Neuronal stem cell (in vitro differentiated cells): ENCODE measurements at regions not wholly inside any gene's neighbourhood (a gene's known extent, or its start where the extent isn't known, plus 50 kb on each side); places are given as distances from the start of the nearest gene placed in this dataset.
"Not testable (repeated sequence)": the region's sequence is repeated elsewhere in the genome, so short reads cannot be mapped to it uniquely, and the experiment has no call there.

ENCODE experiments used
- DNase-seq: peaks from one replicate; pipeline ENCODE4 v3.0.0-alpha.2; 2013; ENCODE audit warnings: low spot score
- H2AFZ ChIP-seq: one replicate; pipeline ENCODE4 v1.6.1; 2013; ENCODE audit warnings: mild to moderate bottlenecking, low read length, inconsistent platforms
- H2AK5ac ChIP-seq: 2 replicates; pipeline ENCODE4 v1.6.1; 2013; ENCODE audit warnings: low read depth, mild to moderate bottlenecking, inconsistent platforms, low read length, moderate library complexity, mixed read lengths
- H2BK120ac ChIP-seq: 2 replicates; pipeline ENCODE4 v1.6.1; 2013; ENCODE audit warnings: low read depth, mild to moderate bottlenecking, inconsistent platforms, low read length, moderate library complexity, mixed read lengths
- H2BK12ac ChIP-seq: one replicate; pipeline ENCODE4 v1.6.1; 2013; ENCODE audit warnings: low read length, inconsistent platforms
- H2BK15ac ChIP-seq: 2 replicates; pipeline ENCODE4 v1.6.1; 2013; ENCODE audit warnings: mild to moderate bottlenecking, low read length, inconsistent platforms, mixed read lengths
- H2BK5ac ChIP-seq: one replicate; pipeline ENCODE4 v1.6.1; 2013; ENCODE audit warnings: inconsistent platforms, mild to moderate bottlenecking, low read length, moderate library complexity
- H3K14ac ChIP-seq: one replicate; pipeline ENCODE4 v1.6.1; 2013; ENCODE audit warnings: low read length, inconsistent platforms
- H3K18ac ChIP-seq: 2 replicates; pipeline ENCODE4 v1.6.1; 2013; ENCODE audit warnings: low read length, inconsistent platforms
- H3K23ac ChIP-seq: 2 replicates; pipeline ENCODE4 v1.6.1; 2013; ENCODE audit warnings: low read depth, mild to moderate bottlenecking, mixed read lengths, low read length, inconsistent platforms; ENCODE audit not compliant: poor library complexity
- H3K27ac ChIP-seq: replicated peaks from 3 replicates; pipeline ENCODE4 v1.5.1; 2013; ENCODE audit warnings: low read length, inconsistent platforms
- H3K27me3 ChIP-seq, 3 experiments: 2 replicates each; pipeline ENCODE4 v1.6.1; 2013; ENCODE audit warnings: low read length in 3 of 3, mild to moderate bottlenecking in 2 of 3, inconsistent platforms in 1 of 3, low read depth in 1 of 3, mixed read lengths in 1 of 3, moderate library complexity in 1 of 3; ENCODE audit not compliant: control insufficient read depth in 3 of 3, insufficient read depth in 3 of 3
- H3K36me3 ChIP-seq, 2 donors: replicated peaks in 1 of 2; 2 replicates each; pipeline ENCODE4 v1.6.1; 2013; ENCODE audit warnings: low read length in 2 of 2; ENCODE audit not compliant: control insufficient read depth in 2 of 2, insufficient read depth in 2 of 2
- H3K4ac ChIP-seq: 2 replicates; pipeline ENCODE4 v1.6.1; 2013; ENCODE audit warnings: inconsistent platforms, mild to moderate bottlenecking, low read length, moderate library complexity
- H3K4me1 ChIP-seq, 2 donors: 1 replicate in 1 of 2; 2 replicates in 1 of 2; pipeline ENCODE4 v1.6.1; 2013; ENCODE audit warnings: low read length in 2 of 2, low read depth in 1 of 2; ENCODE audit not compliant: control insufficient read depth in 2 of 2, insufficient read depth in 1 of 2
- H3K4me2 ChIP-seq: one replicate; pipeline ENCODE4 v1.6.1; 2013; ENCODE audit warnings: mild to moderate bottlenecking, low read length, inconsistent platforms; ENCODE audit not compliant: insufficient read depth, poor library complexity, severe bottlenecking
- H3K4me3 ChIP-seq, 2 donors: 2 replicates each; pipeline ENCODE4 v1.5.1; 2013; ENCODE audit warnings: low read length in 2 of 2, mild to moderate bottlenecking in 2 of 2, inconsistent platforms in 1 of 2, moderate library complexity in 1 of 2
- H3K79me1 ChIP-seq: one replicate; pipeline ENCODE4 v1.6.1; 2013; ENCODE audit warnings: low read depth, mild to moderate bottlenecking, inconsistent platforms, low read length, moderate library complexity
- H3K9ac ChIP-seq: one replicate; pipeline ENCODE4 v1.6.1; 2013; ENCODE audit warnings: mild to moderate bottlenecking, low read depth, low read length, inconsistent platforms; ENCODE audit not compliant: poor library complexity
- H3K9me3 ChIP-seq, 2 donors: replicated peaks in 1 of 2; 2 replicates each; pipeline versions ENCODE3 to v1.6.1; 2013; ENCODE audit warnings: low read length in 2 of 2, mild to moderate bottlenecking in 2 of 2, inconsistent platforms in 1 of 2, low read depth in 1 of 2, mixed read lengths in 1 of 2, moderate library complexity in 1 of 2; ENCODE audit not compliant: control insufficient read depth in 2 of 2, insufficient read depth in 1 of 2
- H4K8ac ChIP-seq: one replicate; pipeline ENCODE4 v1.6.1; 2013; ENCODE audit warnings: low read depth, mild to moderate bottlenecking, inconsistent platforms, low read length, moderate library complexity
- H4K91ac ChIP-seq: one replicate; pipeline ENCODE4 v1.6.1; 2013; ENCODE audit warnings: low read length, low read depth, mild to moderate bottlenecking, inconsistent platforms; ENCODE audit not compliant: poor library complexity
- WGBS, 2 donors: extraction: QIAGEN DNeasy Blood & Tissue Kit; methylation state at CpG; one replicate each; pipeline ENCODE4 v1.1.7; 2013; ENCODE audit warnings: missing lambda C conversion rate in 2 of 2, mixed read lengths in 1 of 2; ENCODE audit not compliant: insufficient read length in 2 of 2, insufficient replicate concordance in 1 of 2; ENCODE audit errors: extremely low coverage in 2 of 2; 5-methylcytosine and 5-hydroxymethylcytosine counted together

GRCh38 chr22:22335640-22336039, 91.1 kb downstream of the VPREB1 start:
- no CpG with 5 or more reads among the region's 5 CpGs for WGBS, 2 donors
- H3K4me1 ChIP-seq, H3K4ac ChIP-seq, H2BK120ac ChIP-seq, H3K4me3 ChIP-seq, H3K4me2 ChIP-seq, H4K8ac ChIP-seq, H2BK5ac ChIP-seq, H3K23ac ChIP-seq, H3K18ac ChIP-seq, H2AFZ ChIP-seq, H3K79me1 ChIP-seq, DNase-seq, H2BK15ac ChIP-seq, H3K14ac ChIP-seq, H3K27ac ChIP-seq, H3K36me3 ChIP-seq, H4K91ac ChIP-seq, H2BK12ac ChIP-seq, H2AK5ac ChIP-seq, H3K9me3 ChIP-seq, H3K9ac ChIP-seq: not testable (repeated sequence)
- H3K27me3 ChIP-seq = peaks cover 2 to 12% (median 11%) of the 10 kb centered on the region in 3 experiments

- not testable (repeated sequence) for H4K8ac ChIP-seq, H2AFZ ChIP-seq, H3K14ac ChIP-seq, H3K9me3 ChIP-seq, H2BK120ac ChIP-seq, DNase-seq, H3K23ac ChIP-seq, H3K4me1 ChIP-seq, H2AK5ac ChIP-seq, H3K9ac ChIP-seq, H3K36me3 ChIP-seq, H4K91ac ChIP-seq, H2BK12ac ChIP-seq, H2BK5ac ChIP-seq, H3K4ac ChIP-seq, H3K79me1 ChIP-seq, H2BK15ac ChIP-seq, H3K18ac ChIP-seq, H3K4me3 ChIP-seq, H3K27ac ChIP-seq, H3K4me2 ChIP-seq
- no CpG with 5 or more reads among the region's 2 CpGs for WGBS, 2 donors
- H3K27me3 ChIP-seq = peaks cover 2 to 19% (median 15%) of the 10 kb centered on the region in 3 experiments
Observed at GRCh38 chr22:22336333-22336732, 91.7 kb downstream of the VPREB1 start.

GRCh38 chr22:22338778-22339177, 94.2 kb downstream of the VPREB1 start:
- not testable (repeated sequence) for H3K18ac ChIP-seq, H3K36me3 ChIP-seq, H3K23ac ChIP-seq, H2BK12ac ChIP-seq, H3K4ac ChIP-seq, H2AK5ac ChIP-seq, H2BK5ac ChIP-seq, H3K79me1 ChIP-seq, DNase-seq, H2AFZ ChIP-seq, H3K4me2 ChIP-seq, H3K9me3 ChIP-seq, H3K27ac ChIP-seq, H3K9ac ChIP-seq, H2BK120ac ChIP-seq, H3K14ac ChIP-seq, H3K4me3 ChIP-seq, H4K8ac ChIP-seq, H3K4me1 ChIP-seq, H2BK15ac ChIP-seq, H4K91ac ChIP-seq
- no CpG with 5 or more reads among the region's 3 CpGs for WGBS, 2 donors
- peaks cover 2 to 24% (median 19%) of the 10 kb centered on the region in 3 experiments for H3K27me3 ChIP-seq

- H3K4me1 ChIP-seq = no peaks in the 10 kb centered on the region
- H3K14ac ChIP-seq = no peak overlapping the region
- no peak overlapping the region for H2BK5ac ChIP-seq
- WGBS, 2 donors = no CpG with 5 or more reads among the region's 4 CpGs
- H2BK120ac ChIP-seq = no peak overlapping the region
- H3K9ac ChIP-seq = no peak overlapping the region
- H3K4ac ChIP-seq = no peak overlapping the region
- H3K79me1 ChIP-seq = no peaks in the 10 kb centered on the region
- no peaks in the 10 kb centered on the region for H3K36me3 ChIP-seq
- no peak overlapping the region for H3K4me2 ChIP-seq
- H3K27me3 ChIP-seq = peaks cover 2 to 29% (median 19%) of the 10 kb centered on the region in 3 experiments
- no peak overlapping the region for H2BK12ac ChIP-seq
- no peak overlapping the region for H3K23ac ChIP-seq
- no peak overlapping the region for H4K91ac ChIP-seq
- H3K9me3 ChIP-seq = peaks cover 0 to 2% of the 10 kb centered on the region in 2 donors
- H2AK5ac ChIP-seq = no peak overlapping the region
- no peak overlapping the region for H2BK15ac ChIP-seq
- no peak overlapping the region for H4K8ac ChIP-seq
- DNase-seq = no peak
- H3K4me3 ChIP-seq = peak overlapping the region in 1 of 2 donors; percentile 28
- no peak overlapping the region for H3K27ac ChIP-seq
- no peak overlapping the region for H3K18ac ChIP-seq
- no peak overlapping the region for H2AFZ ChIP-seq
Observed at GRCh38 chr22:22341736-22342135, 97.2 kb downstream of the VPREB1 start.
